IMR-90 (cell line): ENCODE measurements at regions not wholly inside any gene's neighbourhood (a gene's known extent, or its start where the extent isn't known, plus 50 kb on each side); places are given as distances from the start of the nearest gene placed in this dataset.

Source experiments
- CEBPB ChIP-seq: IDR thresholded peaks from 2 replicates; pipeline ENCODE4 v1.6.1; 2012; ENCODE audit warnings: low read depth, low read length, improper control_type of control experiment
- CTCF ChIP-seq: conservative IDR thresholded peaks from 2 replicates; pipeline ENCODE4 v1.5.1; 2012; ENCODE audit warnings: mild to moderate bottlenecking, low read depth, low read length, improper control_type of control experiment
- POLR2A ChIP-seq: IDR thresholded peaks from 2 replicates; pipeline ENCODE4 v1.6.1; 2012; ENCODE audit warnings: mild to moderate bottlenecking, low read depth, low read length
- RFX5 ChIP-seq: IDR thresholded peaks from 2 replicates; pipeline ENCODE4 v1.8.0; 2012; ENCODE audit warnings: low read depth, mild to moderate bottlenecking, low read length, moderate library complexity
- USF2 ChIP-seq: fragments of 150-350 bp; IDR thresholded peaks from 2 replicates; pipeline ENCODE4 v1.6.1; 2017; ENCODE audit warnings: mild to moderate bottlenecking, antibody characterized with exemption, low read length, low read depth

GRCh38 chr2:163173591-163173990 lies 335.0 kb upstream of the KCNH7 start:
- TF ChIP-seq CEBPB, result no peak
- no peak for TF ChIP-seq CTCF
- no peak for TF ChIP-seq RFX5
- no peak for TF ChIP-seq POLR2A
- TF ChIP-seq USF2, result no peak
